MM.1S (cell line): ENCODE measurements at regions not wholly inside any gene's neighbourhood (a gene's known extent, or its start where the extent isn't known, plus 50 kb on each side); places are given as distances from the start of the nearest gene placed in this dataset.

ENCODE experiments used
- DNase-seq: peaks from one replicate; pipeline ENCODE4 v3.0.0-alpha.2; 2015
- H2AFZ ChIP-seq: fragments of 300-600 bp; sonication (generic); 2 replicates; pipeline ENCODE4 v1.6.0; 2016; ENCODE audit warnings: antibody characterized with exemption, low read length
- H3F3A ChIP-seq: fragments of 300-600 bp; sonication (generic); 2 replicates; pipeline ENCODE4 v1.6.1; 2016; ENCODE audit warnings: mild to moderate bottlenecking, antibody characterized with exemption, low read length, moderate library complexity, mixed read lengths; ENCODE audit not compliant: insufficient read depth
- H3K27ac ChIP-seq: fragments of 300-600 bp; sonication (generic); 2 replicates; pipeline ENCODE4 v1.5.1; 2016; ENCODE audit warnings: mild to moderate bottlenecking, low read length
- H3K27me3 ChIP-seq: fragments of 300-600 bp; sonication (generic); replicated peaks from 2 replicates; pipeline ENCODE4 v1.6.0; 2016; ENCODE audit warnings: low read length; ENCODE audit not compliant: insufficient read depth
- H3K36me3 ChIP-seq: fragments of 300-600 bp; sonication (generic); replicated peaks from 2 replicates; pipeline ENCODE4 v1.6.1; 2016; ENCODE audit warnings: mild to moderate bottlenecking, low read length, mixed read lengths; ENCODE audit not compliant: insufficient read depth
- H3K4me1 ChIP-seq: fragments of 300-600 bp; sonication (generic); 2 replicates; pipeline ENCODE4 v1.6.1; 2016; ENCODE audit warnings: low read length, mixed read lengths
- H3K4me2 ChIP-seq: fragments of 300-600 bp; sonication (generic); 2 replicates; pipeline ENCODE4 v1.6.0; 2016; ENCODE audit warnings: low read depth, low read length
- H3K4me3 ChIP-seq: fragments of 300-600 bp; sonication (generic); 2 replicates; pipeline ENCODE4 v1.5.1; 2016; ENCODE audit warnings: low read length, mixed read lengths
- H3K79me2 ChIP-seq: fragments of 300-600 bp; sonication (generic); 2 replicates; pipeline ENCODE4 v1.6.1; 2016; ENCODE audit warnings: mixed run types, low read length, mixed read lengths
- H3K9ac ChIP-seq: fragments of 300-600 bp; sonication (generic); 2 replicates; pipeline ENCODE4 v1.6.1; 2016; ENCODE audit warnings: low read length, mixed read lengths
- H3K9me2 ChIP-seq: fragments of 300-600 bp; sonication (generic); replicated peaks from 2 replicates; pipeline ENCODE4 v1.6.1; 2016; ENCODE audit warnings: mild to moderate bottlenecking, low read length, mixed read lengths; ENCODE audit not compliant: insufficient read depth
- H3K9me3 ChIP-seq: fragments of 300-600 bp; sonication (generic); replicated peaks from 2 replicates; pipeline ENCODE4 v1.6.1; 2016; ENCODE audit warnings: mild to moderate bottlenecking, low read length, mixed read lengths; ENCODE audit not compliant: insufficient read depth
- H4K20me1 ChIP-seq: fragments of 300-600 bp; sonication (generic); 2 replicates; pipeline ENCODE4 v1.6.1; 2016; ENCODE audit warnings: mild to moderate bottlenecking, low read length, moderate library complexity, mixed read lengths; ENCODE audit not compliant: insufficient read depth
- EZH2 ChIP-seq: fragments of 300-600 bp; sonication (generic); optimal IDR thresholded peaks from 2 replicates; pipeline ENCODE3; 2017; ENCODE audit warnings: low read depth, mild to moderate bottlenecking, antibody characterized with exemption, low read length, mixed read lengths
- EZH2phosphoT487 ChIP-seq: fragments of 300-600 bp; sonication (generic); IDR thresholded peaks from 2 replicates; pipeline ENCODE4 v1.6.1; 2018; ENCODE audit warnings: antibody characterized with exemption, low read length
- TF ChIP-seq, protein P1 (sequence below): fragments of 300-600 bp; sonication (generic); IDR thresholded peaks from 2 replicates; pipeline ENCODE4 v1.5.1; 2016; ENCODE audit warnings: antibody characterized with exemption, low read length, mixed read lengths

DNA sequence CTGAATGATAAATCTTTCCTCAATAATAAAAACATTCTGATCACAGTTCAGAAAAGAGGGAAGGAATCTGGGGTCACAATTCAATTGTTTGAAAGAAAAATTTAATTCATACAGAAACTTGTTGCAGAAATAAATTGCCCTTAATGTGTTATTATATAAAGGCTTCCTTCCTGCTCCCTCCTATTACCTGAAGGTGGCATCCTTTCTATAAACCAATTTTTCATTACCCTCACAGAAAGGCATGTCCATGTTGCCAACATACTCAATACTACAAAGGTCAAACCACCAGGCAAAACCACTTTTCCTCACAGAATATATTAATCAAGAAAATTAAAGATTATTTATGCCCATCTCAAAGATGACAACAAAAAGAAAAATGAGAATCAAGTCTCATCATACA, 194.3 kb upstream of the CT83 start:
- Histone ChIP-seq H3K9ac (no peak overlapping the region), H4K20me1 (no peaks in the 10 kb centered on the region), H3K4me1 (no peaks in the 10 kb centered on the region), H3K79me2 (no peaks in the 10 kb centered on the region), H3K27me3 (no peaks in the 10 kb centered on the region), H3K4me2 (no peak overlapping the region), H3F3A (no peaks in the 10 kb centered on the region), H3K9me2 (no peaks in the 10 kb centered on the region), H3K9me3 (no peaks in the 10 kb centered on the region), H3K36me3 (no peaks in the 10 kb centered on the region), H3K4me3 (no peak overlapping the region), H2AFZ (no peak overlapping the region), H3K27ac (no peak overlapping the region)
- TF ChIP-seq EZH2 (no peak), EZH2phosphoT487 (no peak)
- TF ChIP-seq, protein P1, sequence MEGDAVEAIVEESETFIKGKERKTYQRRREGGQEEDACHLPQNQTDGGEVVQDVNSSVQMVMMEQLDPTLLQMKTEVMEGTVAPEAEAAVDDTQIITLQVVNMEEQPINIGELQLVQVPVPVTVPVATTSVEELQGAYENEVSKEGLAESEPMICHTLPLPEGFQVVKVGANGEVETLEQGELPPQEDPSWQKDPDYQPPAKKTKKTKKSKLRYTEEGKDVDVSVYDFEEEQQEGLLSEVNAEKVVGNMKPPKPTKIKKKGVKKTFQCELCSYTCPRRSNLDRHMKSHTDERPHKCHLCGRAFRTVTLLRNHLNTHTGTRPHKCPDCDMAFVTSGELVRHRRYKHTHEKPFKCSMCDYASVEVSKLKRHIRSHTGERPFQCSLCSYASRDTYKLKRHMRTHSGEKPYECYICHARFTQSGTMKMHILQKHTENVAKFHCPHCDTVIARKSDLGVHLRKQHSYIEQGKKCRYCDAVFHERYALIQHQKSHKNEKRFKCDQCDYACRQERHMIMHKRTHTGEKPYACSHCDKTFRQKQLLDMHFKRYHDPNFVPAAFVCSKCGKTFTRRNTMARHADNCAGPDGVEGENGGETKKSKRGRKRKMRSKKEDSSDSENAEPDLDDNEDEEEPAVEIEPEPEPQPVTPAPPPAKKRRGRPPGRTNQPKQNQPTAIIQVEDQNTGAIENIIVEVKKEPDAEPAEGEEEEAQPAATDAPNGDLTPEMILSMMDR = no peak
- DNase-seq = no peak

DNA sequence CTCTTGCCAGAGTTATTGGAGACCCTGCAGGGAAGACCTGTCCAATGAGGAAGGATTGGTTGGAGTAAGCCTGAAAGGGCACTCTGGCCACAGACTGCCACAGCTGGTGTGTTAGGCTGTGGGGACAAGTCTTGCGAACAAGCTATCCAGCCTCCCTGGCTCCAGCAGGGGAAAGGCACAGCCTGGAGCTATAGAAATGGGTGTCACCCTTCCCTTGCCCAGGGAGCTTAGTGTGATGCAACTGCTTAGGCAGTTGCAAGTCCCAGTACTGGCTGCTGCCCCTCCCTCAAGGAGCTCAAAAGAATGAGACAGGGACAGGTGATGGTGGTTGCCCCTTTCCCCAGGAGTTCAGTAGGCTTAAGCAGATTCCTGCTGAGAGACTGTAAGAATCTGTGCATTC, 165.7 kb upstream of the CT83 start:
- Histone ChIP-seq H3K9me2 (no peaks in the 10 kb centered on the region), H3K36me3 (no peaks in the 10 kb centered on the region), H4K20me1 (no peaks in the 10 kb centered on the region), H3K79me2 (no peaks in the 10 kb centered on the region), H3K27me3 (no peaks in the 10 kb centered on the region), H3K4me3 (no peak overlapping the region), H3K4me2 (no peak overlapping the region), H3F3A (no peaks in the 10 kb centered on the region), H3K4me1 (no peaks in the 10 kb centered on the region), H3K9ac (no peak overlapping the region), H2AFZ (no peak overlapping the region), H3K27ac (no peak overlapping the region), H3K9me3 (no peaks in the 10 kb centered on the region)
- DNase-seq = no peak
- TF ChIP-seq, protein P1 = no peak
- no peak for TF ChIP-seq EZH2
- no peak for TF ChIP-seq EZH2phosphoT487

DNA sequence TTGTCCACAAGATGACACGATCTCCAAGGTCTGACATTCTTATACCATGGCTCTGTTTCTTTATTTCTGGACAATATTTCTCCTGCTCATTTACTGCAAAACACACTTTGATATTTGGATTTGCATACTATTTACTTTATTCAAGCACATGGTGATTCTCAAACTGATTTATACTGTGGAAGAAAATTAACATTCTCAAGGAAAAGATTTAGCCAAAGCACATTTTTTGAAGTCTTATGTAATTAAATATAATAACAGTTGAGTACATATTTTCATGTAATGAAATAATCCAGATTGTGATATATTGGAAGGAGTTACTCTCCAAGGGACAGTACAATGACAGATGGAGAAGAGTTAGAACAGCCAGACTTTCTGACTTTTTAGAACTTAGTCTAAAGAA, 155.8 kb upstream of the CT83 start:
- no peak for DNase-seq
- H3K4me3 ChIP-seq = no peak overlapping the region
- no peak overlapping the region for H3K4me2 ChIP-seq
- H3F3A ChIP-seq = no peaks in the 10 kb centered on the region
- no peaks in the 10 kb centered on the region for H3K36me3 ChIP-seq
- no peak overlapping the region for H3K9ac ChIP-seq
- H3K27ac ChIP-seq = no peak overlapping the region
- no peak overlapping the region for H2AFZ ChIP-seq
- H3K9me3 ChIP-seq = no peaks in the 10 kb centered on the region
- H3K9me2 ChIP-seq = no peaks in the 10 kb centered on the region
- H3K4me1 ChIP-seq = no peaks in the 10 kb centered on the region
- no peaks in the 10 kb centered on the region for H3K27me3 ChIP-seq
- no peaks in the 10 kb centered on the region for H3K79me2 ChIP-seq
- no peak for TF ChIP-seq EZH2phosphoT487
- no peak for TF ChIP-seq EZH2
- TF ChIP-seq, protein P1 = no peak
- H4K20me1 ChIP-seq = no peaks in the 10 kb centered on the region

DNA sequence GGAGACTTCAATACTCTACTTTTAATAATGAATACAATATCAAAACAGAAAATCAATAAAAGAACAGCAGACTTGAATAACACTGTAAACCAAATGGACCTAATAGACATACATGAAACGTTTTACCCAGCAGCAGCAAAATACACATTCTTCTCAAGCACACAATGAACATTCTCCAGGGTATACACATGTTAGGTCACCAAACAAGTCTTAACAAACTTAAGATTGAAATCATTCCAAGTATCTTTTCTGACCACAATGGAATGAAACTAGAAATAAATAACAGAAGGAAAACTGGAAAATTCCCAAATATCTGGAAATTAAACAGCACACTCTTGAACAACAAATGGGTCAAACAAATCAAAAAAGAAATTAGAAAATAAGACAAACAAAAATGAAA, 145.0 kb upstream of the CT83 start:
- Histone ChIP-seq H3K27ac (no peak overlapping the region), H3K4me2 (no peak overlapping the region), H3K9ac (no peak overlapping the region), H3K4me1 (no peaks in the 10 kb centered on the region), H3K79me2 (no peaks in the 10 kb centered on the region), H3K4me3 (no peak overlapping the region), H3K36me3 (no peaks in the 10 kb centered on the region), H2AFZ (no peak overlapping the region), H4K20me1 (no peaks in the 10 kb centered on the region), H3K9me3 (no peaks in the 10 kb centered on the region), H3K9me2 (no peaks in the 10 kb centered on the region), H3F3A (no peaks in the 10 kb centered on the region), H3K27me3 (no peaks in the 10 kb centered on the region)
- TF ChIP-seq, protein P1 = no peak
- TF ChIP-seq EZH2 (no peak), EZH2phosphoT487 (no peak)
- no peak for DNase-seq
